Fibroblast of mammary gland (primary cell): ENCODE measurements at regions not wholly inside any gene's neighbourhood (a gene's known extent, or its start where the extent isn't known, plus 50 kb on each side); places are given as distances from the start of the nearest gene placed in this dataset.

Source experiments
- DNase-seq: peaks from one replicate; pipeline ENCODE4 v3.0.0-alpha.2; 2010; ENCODE audit warnings: low read depth
- H3K4me3 ChIP-seq: 2 replicates; pipeline ENCODE4 v1.5.1; 2011; ENCODE audit warnings: low read depth, mild to moderate bottlenecking, low read length, moderate library complexity; ENCODE audit not compliant: control insufficient read depth
- CTCF ChIP-seq: conservative IDR thresholded peaks from 2 replicates; pipeline ENCODE4 v1.5.1; 2011; ENCODE audit warnings: low read depth, low read length, inconsistent platforms; ENCODE audit not compliant: control insufficient read depth, insufficient read depth

- H3K4me3 ChIP-seq, result no peak overlapping the region
- TF ChIP-seq CTCF, result no peak
- DNase-seq, result no peak
Observed at GRCh38 chr19:29128203-29128602, 84.7 kb downstream of the UQCRFS1 start.

- DNase-seq, result no peak
- TF ChIP-seq CTCF, result no peak
- no peak overlapping the region for H3K4me3 ChIP-seq
Observed at GRCh38 chr19:29122185-29122584, 90.8 kb downstream of the UQCRFS1 start.

GRCh38 chr19:29121684-29122083 lies 91.3 kb downstream of the UQCRFS1 start:
- DNase-seq, result peak; percentile 26
- H3K4me3 ChIP-seq, result no peak overlapping the region
- TF ChIP-seq CTCF, result peak; percentile 58

- no peak for TF ChIP-seq CTCF
- H3K4me3 ChIP-seq, result no peak overlapping the region
- no peak for DNase-seq
Observed at GRCh38 chr19:29120466-29120865, 92.5 kb downstream of the UQCRFS1 start.

- peak; percentile 5 for TF ChIP-seq CTCF
- peak; percentile 10 for DNase-seq
- no peak overlapping the region for H3K4me3 ChIP-seq
Observed at GRCh38 chr19:29119590-29119989, 93.4 kb downstream of the UQCRFS1 start.

- no peak overlapping the region for H3K4me3 ChIP-seq
- TF ChIP-seq CTCF, result no peak
Observed at GRCh38 chr19:29118389-29118788, 94.6 kb downstream of the UQCRFS1 start.

GRCh38 chr19:29117926-29118325 lies 95.0 kb downstream of the UQCRFS1 start:
- no peak overlapping the region for H3K4me3 ChIP-seq
- peak; percentile 27 for DNase-seq

More at GRCh38 chr19:29118389-29118788, 94.6 kb downstream of the UQCRFS1 start:
- no peak for DNase-seq

More at GRCh38 chr19:29117926-29118325, 95.0 kb downstream of the UQCRFS1 start:
- no peak for TF ChIP-seq CTCF
